HepG2 (cell line): ENCODE measurements at regions not wholly inside any gene's neighbourhood (a gene's known extent, or its start where the extent isn't known, plus 50 kb on each side); places are given as distances from the start of the nearest gene placed in this dataset.

ENCODE experiments used
- ATAC-seq: fragments of 200-7000 bp; cut with Tn5 transposase; 3 replicates; pipeline ENCODE4 v1.9.1; 2020; ENCODE audit warnings: mild to moderate bottlenecking, moderate library complexity
- BruUV-seq: library from RNA; stranded (reverse); fragments of 400-500 nt; replicated peaks from 2 replicates; lab custom pipeline; 2021; lab: Mats Ljungman, UMichigan
- CTCF ChIA-PET: fragments of 300-600 bp; formaldehyde crosslinking; extraction: SDS; loops from one replicate; lab custom pipeline; 2021; ENCODE audit warnings: low total read pairs, inconsistent platforms, low intra/inter-chr PET ratio; lab: Yijun Ruan, JAX
- POLR2A ChIA-PET: fragments of 350-600 bp; sonication (Branson Sonifier 250); formaldehyde crosslinking; loops from one replicate; lab custom pipeline; 2020; ENCODE audit warnings: antibody characterized with exemption, inconsistent platforms; lab: Yijun Ruan, JAX
- DNase-seq: peaks from one replicate; pipeline ENCODE4 v3.0.0-alpha.2; 2015; ENCODE audit warnings: low spot score
- FAIRE-seq: peaks from 3 replicates; lab custom pipeline; 2011; peaks lifted over from hg19 to GRCh38; lab: Jason Lieb, UNC
- H2AFZ ChIP-seq: one replicate; pipeline ENCODE4 v1.6.1; 2011; ENCODE audit warnings: low read length, inconsistent platforms
- H3K27ac ChIP-seq: fragments of 300-600 bp; 3 replicates; pipeline ENCODE4 v1.8.0; 2011; ENCODE audit warnings: mixed run types, mild to moderate bottlenecking, mixed read lengths, low read length, inconsistent platforms; ENCODE audit not compliant: insufficient read depth; ENCODE audit errors: extremely low read length
- H3K27me3 ChIP-seq, 2 experiments: fragments of 200-600 bp in 1 of 2; 2 replicates in 1 of 2; 3 replicates in 1 of 2; pipeline versions ENCODE4 v1.6.0 to v1.8.0; 2011; ENCODE audit warnings: low read length in 2 of 2, mild to moderate bottlenecking in 2 of 2, moderate library complexity in 2 of 2, inconsistent platforms in 1 of 2; ENCODE audit not compliant: insufficient read depth in 2 of 2, control insufficient read depth in 1 of 2
- H3K36me3 ChIP-seq, 2 experiments: fragments of 200-600 bp in 1 of 2; replicated peaks in 1 of 2; 2 replicates in 1 of 2; 3 replicates in 1 of 2; pipeline versions ENCODE4 v1.5.1 to v1.8.0; 2011; ENCODE audit warnings: low read length in 2 of 2, inconsistent platforms in 1 of 2; ENCODE audit not compliant: insufficient read depth in 2 of 2, control insufficient read depth in 1 of 2
- H3K4me1 ChIP-seq: 2 replicates; pipeline ENCODE4 v1.5.1; 2012; ENCODE audit warnings: low read length, inconsistent platforms; ENCODE audit not compliant: insufficient read depth
- H3K4me2 ChIP-seq: 2 replicates; pipeline ENCODE4 v1.6.0; 2011; ENCODE audit warnings: low read depth, low read length, inconsistent platforms
- H3K4me3 ChIP-seq, 3 experiments: fragments of 200-600 bp in 1 of 3; sonication (generic), shearing (Covaris generic) in 1 of 3; replicated peaks in 1 of 3; 2 replicates each; pipeline ENCODE4 v1.5.1; 2011 to 2016; ENCODE audit warnings: low read length in 3 of 3, inconsistent platforms in 2 of 3, low read depth in 2 of 3, mild to moderate bottlenecking in 2 of 3, control low read depth in 1 of 3, mixed read lengths in 1 of 3; ENCODE audit not compliant: insufficient read depth in 1 of 3
- H3K79me2 ChIP-seq: one replicate; pipeline ENCODE4 v1.6.1; 2011; ENCODE audit warnings: low read length, inconsistent platforms; ENCODE audit not compliant: insufficient read depth
- H3K9ac ChIP-seq: 2 replicates; pipeline ENCODE4 v1.6.0; 2011; ENCODE audit warnings: mild to moderate bottlenecking, low read depth, low read length, inconsistent platforms; ENCODE audit not compliant: insufficient read depth
- H3K9me3 ChIP-seq: 2 replicates; pipeline ENCODE4 v1.5.1; 2012; ENCODE audit warnings: mild to moderate bottlenecking, low read length
- H4K20me1 ChIP-seq: 2 replicates; pipeline ENCODE4 v1.6.0; 2011; ENCODE audit warnings: inconsistent platforms, mild to moderate bottlenecking, low read length, moderate library complexity; ENCODE audit not compliant: insufficient read depth
- FOSL2 ChIP-seq: sonication (generic); formaldehyde crosslinking; IDR thresholded peaks from 2 replicates; pipeline ENCODE4 v1.4.0; 2020; ENCODE audit warnings: missing genetic modification reagents
- JUNB ChIP-seq: sonication (generic); formaldehyde crosslinking; IDR thresholded peaks from 2 replicates; pipeline ENCODE4 v1.8.0; 2022; ENCODE audit warnings: missing genetic modification reagents, mild to moderate bottlenecking, borderline replicate concordance
- MEF2D ChIP-seq: sonication (generic); formaldehyde crosslinking; IDR thresholded peaks from 2 replicates; pipeline ENCODE4 v1.5.1; 2020; ENCODE audit warnings: mild to moderate bottlenecking, missing genetic modification reagents
- MIXL1 ChIP-seq: IDR thresholded peaks from 2 replicates; pipeline ENCODE4 v1.6.1; 2016
- PBX3 ChIP-seq: sonication (generic); formaldehyde crosslinking; IDR thresholded peaks from 2 replicates; pipeline ENCODE4 v1.8.1; 2023; ENCODE audit warnings: missing genetic modification reagents, inconsistent platforms, borderline replicate concordance
- POLR2AphosphoS5 ChIP-seq: IDR thresholded peaks from 2 replicates; pipeline ENCODE4 v1.6.1; 2012; ENCODE audit warnings: low read depth, low read length
- PPARG ChIP-seq: conservative IDR thresholded peaks from 2 replicates; pipeline ENCODE4 v1.6.1; 2016; ENCODE audit warnings: missing biosample characterization, missing genetic modification reagents
- ZBTB7B ChIP-seq: sonication (generic); formaldehyde crosslinking; IDR thresholded peaks from 2 replicates; pipeline ENCODE4 v1.4.0; 2020; ENCODE audit warnings: missing genetic modification reagents
- ZNF101 ChIP-seq: sonication (generic); formaldehyde crosslinking; IDR thresholded peaks from 2 replicates; pipeline ENCODE4 v1.4.0; 2020; ENCODE audit warnings: mild to moderate bottlenecking, low read depth, missing genetic modification reagents, borderline replicate concordance
- ZNF12 ChIP-seq: sonication (generic); formaldehyde crosslinking; IDR thresholded peaks from 2 replicates; pipeline ENCODE4 v1.5.0; 2020; ENCODE audit warnings: missing genetic modification reagents
- ZNF878 ChIP-seq: sonication (generic); formaldehyde crosslinking; IDR thresholded peaks from 2 replicates; pipeline ENCODE4 v1.8.1; 2023; ENCODE audit warnings: mild to moderate bottlenecking, missing genetic modification reagents, moderate library complexity
- ZXDC ChIP-seq: sonication (generic); formaldehyde crosslinking; IDR thresholded peaks from 2 replicates; pipeline ENCODE4 v1.5.0; 2020; ENCODE audit warnings: mild to moderate bottlenecking, missing genetic modification reagents
- WGBS: methylation state at CpG from one replicate; pipeline ENCODE4 v1.1.6; 2017; ENCODE audit warnings: low lambda C conversion rate; 5-methylcytosine and 5-hydroxymethylcytosine counted together
- in situ Hi-C: cut with HindIII; loops from 2 replicates; pipeline ENCODE4 v1.10.0; 2017; ENCODE audit warnings: low pct_unique_long_range_greater_than_20kb; ENCODE audit not compliant: extremely low pct_ligation_motif_present
- intact Hi-C: fragments of 100-400 bp; cut with micrococcal nuclease; formaldehyde crosslinking; loops from one replicate; pipeline ENCODE4 v1.10.0; 2022; ENCODE audit not compliant: unreplicated experiment
- TF ChIP-seq, protein P1 (sequence below): sonication (generic); formaldehyde crosslinking; IDR thresholded peaks from 2 replicates; pipeline ENCODE4 v1.4.0; 2020; ENCODE audit warnings: missing genetic modification reagents, mild to moderate bottlenecking, borderline replicate concordance
- TF ChIP-seq, protein P2 (sequence below): fragments of 450-650 bp; IDR thresholded peaks from 2 replicates; pipeline ENCODE4 v1.6.1; 2017

DNA sequence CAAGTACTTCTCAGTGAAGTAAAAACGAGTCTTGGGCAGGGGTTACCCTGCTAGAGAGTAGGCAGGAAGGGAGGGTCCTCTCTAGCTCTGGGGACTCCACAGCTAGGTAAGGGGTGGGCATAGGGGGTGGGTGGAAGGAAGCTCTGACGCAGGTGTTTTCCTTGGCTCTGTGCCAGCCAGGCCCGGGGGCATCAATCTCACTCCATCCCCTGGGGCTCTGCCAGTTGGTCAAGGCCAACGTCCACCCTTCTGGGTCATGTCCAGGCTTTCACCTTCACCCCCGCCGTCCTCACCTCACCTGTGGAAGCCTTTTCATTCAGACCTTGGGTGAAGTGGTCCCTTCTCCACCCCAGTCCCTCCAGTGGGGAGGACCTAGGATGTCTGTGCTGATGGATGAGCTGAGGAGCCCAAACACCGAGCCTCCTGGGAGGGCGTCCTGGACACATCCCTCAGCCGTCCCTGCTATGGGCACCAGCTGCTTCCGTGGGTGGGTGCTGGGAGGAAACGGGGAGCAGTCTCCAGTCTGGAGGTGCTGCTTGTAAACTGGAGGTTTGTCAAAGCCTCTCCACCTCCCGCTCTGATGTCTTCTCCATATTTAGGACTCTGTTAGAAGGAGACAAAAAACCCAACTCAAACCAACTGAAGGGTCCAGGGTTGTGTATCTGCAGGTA, 71.5 kb upstream of the SFSWAP start:
- no peaks in the 10 kb centered on the region for H3K4me1 ChIP-seq
- no peak overlapping the region for H3K4me3 ChIP-seq
- H3K27ac ChIP-seq, result no peak overlapping the region
- intact Hi-C loops, result no loop called here
- no peaks in the 10 kb centered on the region for H3K9me3 ChIP-seq
- no peak overlapping the region for H3K9ac ChIP-seq
- H3K79me2 ChIP-seq, result no peaks in the 10 kb centered on the region
- 1% methylated on average over 9 of the region's 12 CpGs for WGBS
- DNase-seq (no peak), ATAC-seq (no peak), FAIRE-seq (no peak)
- H2AFZ ChIP-seq, result no peak overlapping the region
- H3K36me3 ChIP-seq, result no peaks in the 10 kb centered on the region
- 0 out of 2 replicates have a peak, but pooled peaks cover 2% of the 10 kb centered on the region for H4K20me1 ChIP-seq
- no TSS peak for BruUV-seq
- H3K4me2 ChIP-seq, result no peak overlapping the region
- in situ Hi-C loops, result no loop called here
- ChIA-PET CTCF (no interaction called here), POLR2A (no interaction called here)
- TF ChIP-seq FOSL2 (CRISPR knock-in tag) (no peak), JUNB (CRISPR knock-in tag) (no peak), MEF2D (no peak), ZNF101 (no peak), ZXDC (CRISPR knock-in tag) (no peak), ZBTB7B (no peak), POLR2AphosphoS5 (no peak), PBX3 (CRISPR knock-in tag) (no peak), PPARG (CRISPR knock-in tag) (no peak), ZNF878 (CRISPR knock-in tag) (no peak), MIXL1 (no peak), ZNF12 (CRISPR knock-in tag) (no peak)
- TF ChIP-seq, protein P1, sequence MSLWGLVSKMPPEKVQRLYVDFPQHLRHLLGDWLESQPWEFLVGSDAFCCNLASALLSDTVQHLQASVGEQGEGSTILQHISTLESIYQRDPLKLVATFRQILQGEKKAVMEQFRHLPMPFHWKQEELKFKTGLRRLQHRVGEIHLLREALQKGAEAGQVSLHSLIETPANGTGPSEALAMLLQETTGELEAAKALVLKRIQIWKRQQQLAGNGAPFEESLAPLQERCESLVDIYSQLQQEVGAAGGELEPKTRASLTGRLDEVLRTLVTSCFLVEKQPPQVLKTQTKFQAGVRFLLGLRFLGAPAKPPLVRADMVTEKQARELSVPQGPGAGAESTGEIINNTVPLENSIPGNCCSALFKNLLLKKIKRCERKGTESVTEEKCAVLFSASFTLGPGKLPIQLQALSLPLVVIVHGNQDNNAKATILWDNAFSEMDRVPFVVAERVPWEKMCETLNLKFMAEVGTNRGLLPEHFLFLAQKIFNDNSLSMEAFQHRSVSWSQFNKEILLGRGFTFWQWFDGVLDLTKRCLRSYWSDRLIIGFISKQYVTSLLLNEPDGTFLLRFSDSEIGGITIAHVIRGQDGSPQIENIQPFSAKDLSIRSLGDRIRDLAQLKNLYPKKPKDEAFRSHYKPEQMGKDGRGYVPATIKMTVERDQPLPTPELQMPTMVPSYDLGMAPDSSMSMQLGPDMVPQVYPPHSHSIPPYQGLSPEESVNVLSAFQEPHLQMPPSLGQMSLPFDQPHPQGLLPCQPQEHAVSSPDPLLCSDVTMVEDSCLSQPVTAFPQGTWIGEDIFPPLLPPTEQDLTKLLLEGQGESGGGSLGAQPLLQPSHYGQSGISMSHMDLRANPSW, result no peak
- TF ChIP-seq, protein P2, sequence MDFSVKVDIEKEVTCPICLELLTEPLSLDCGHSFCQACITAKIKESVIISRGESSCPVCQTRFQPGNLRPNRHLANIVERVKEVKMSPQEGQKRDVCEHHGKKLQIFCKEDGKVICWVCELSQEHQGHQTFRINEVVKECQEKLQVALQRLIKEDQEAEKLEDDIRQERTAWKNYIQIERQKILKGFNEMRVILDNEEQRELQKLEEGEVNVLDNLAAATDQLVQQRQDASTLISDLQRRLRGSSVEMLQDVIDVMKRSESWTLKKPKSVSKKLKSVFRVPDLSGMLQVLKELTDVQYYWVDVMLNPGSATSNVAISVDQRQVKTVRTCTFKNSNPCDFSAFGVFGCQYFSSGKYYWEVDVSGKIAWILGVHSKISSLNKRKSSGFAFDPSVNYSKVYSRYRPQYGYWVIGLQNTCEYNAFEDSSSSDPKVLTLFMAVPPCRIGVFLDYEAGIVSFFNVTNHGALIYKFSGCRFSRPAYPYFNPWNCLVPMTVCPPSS, result no peak
- H3K27me3 ChIP-seq, result peaks cover under 1 to 3% of the 10 kb centered on the region in 2 experiments; a peak in 4 of 5 replicates
